Peyer's patch (tissue), 4 donors: ENCODE measurements at regions not wholly inside any gene's neighbourhood (a gene's known extent, or its start where the extent isn't known, plus 50 kb on each side); places are given as distances from the start of the nearest gene placed in this dataset.

Source experiments
- DNase-seq, 3 donors: peaks; one replicate each; pipeline ENCODE4 v3.0.0-alpha.2; 2017 to 2019
- H3K27ac ChIP-seq, 4 donors: fragments of 200-600 bp; sonication (generic); one replicate each; pipeline ENCODE4 v1.5.1; 2016 to 2019
- H3K27me3 ChIP-seq, 2 donors: fragments of 200-600 bp; sonication (generic); one replicate each; pipeline ENCODE4 v1.5.1; 2019
- H3K36me3 ChIP-seq, 3 donors: fragments of 200-600 bp; sonication (generic); one replicate each; pipeline ENCODE4 v1.5.1; 2016 to 2019
- H3K4me1 ChIP-seq, 4 donors: fragments of 200-600 bp; sonication (generic); one replicate each; pipeline ENCODE4 v1.5.1; 2016 to 2019
- H3K4me3 ChIP-seq, 4 donors: fragments of 200-600 bp; sonication (generic); 1 replicate in 3 of 4; 2 replicates in 1 of 4; pipeline ENCODE4 v1.5.1; 2016 to 2019; ENCODE audit warnings: mild to moderate bottlenecking in 1 of 4
- H3K9me3 ChIP-seq, 4 donors: fragments of 200-600 bp; sonication (generic); one replicate each; pipeline ENCODE4 v1.5.1; 2016 to 2019; ENCODE audit warnings: mild to moderate bottlenecking in 1 of 4
- POLR2A ChIP-seq, 2 donors: fragments of 450-650 bp; IDR thresholded peaks; one replicate each; pipeline ENCODE4 v1.5.1; 2017; ENCODE audit warnings: antibody characterized with exemption in 2 of 2, mild to moderate bottlenecking in 2 of 2, moderate library complexity in 2 of 2
- TF ChIP-seq, protein P1 (sequence below), 6 experiments: fragments of 450-650 bp in 4 of 6; fragments of 200-600 bp in 2 of 6; sonication (generic) in 1 of 6; IDR thresholded peaks; one replicate each; pipeline ENCODE4 v1.5.1; 2017 to 2019; ENCODE audit warnings: antibody characterized with exemption in 6 of 6, mild to moderate bottlenecking in 3 of 6, moderate library complexity in 1 of 6

DNA sequence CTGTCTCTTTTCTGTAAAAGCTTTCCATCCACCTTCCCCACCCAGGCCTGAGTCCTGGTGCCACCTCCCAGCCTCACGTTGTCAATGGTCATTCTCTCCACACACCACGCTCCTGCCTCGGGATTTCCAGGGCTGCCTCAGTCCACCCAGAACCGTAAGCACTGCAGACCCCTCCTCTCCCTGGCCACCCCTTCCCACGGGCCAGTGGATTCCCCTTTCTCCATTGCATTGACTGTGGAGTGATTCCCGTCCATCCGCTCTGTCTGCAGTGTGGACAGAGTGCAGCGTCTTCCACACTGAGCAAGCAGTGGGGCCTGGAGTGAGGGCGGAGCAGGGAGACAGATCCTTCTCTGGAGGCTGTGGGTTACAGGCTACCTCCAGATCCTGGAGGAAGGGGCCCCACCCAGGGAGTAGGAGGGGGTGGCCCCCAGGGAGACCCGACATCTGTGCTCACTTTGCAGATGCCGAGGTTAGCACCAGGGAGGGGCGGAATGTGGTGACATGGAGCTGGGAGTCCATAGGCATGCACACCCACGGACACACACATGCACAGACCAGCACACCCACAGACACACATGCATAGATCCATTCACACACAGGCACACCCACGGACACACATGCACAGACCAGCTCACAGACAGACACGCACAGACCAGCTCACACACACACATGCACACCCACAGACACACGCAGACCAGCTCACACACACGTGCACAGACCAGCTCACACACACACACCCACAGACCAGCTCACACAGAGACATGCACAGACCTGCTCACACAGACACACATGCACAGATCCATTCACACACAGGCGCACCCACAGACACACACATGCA lies 109.6 kb upstream of the B3GAT1 start:
- TF ChIP-seq POLR2A (IDR thresholded peaks at IDR 0.05): no peak
- TF ChIP-seq, protein P1, sequence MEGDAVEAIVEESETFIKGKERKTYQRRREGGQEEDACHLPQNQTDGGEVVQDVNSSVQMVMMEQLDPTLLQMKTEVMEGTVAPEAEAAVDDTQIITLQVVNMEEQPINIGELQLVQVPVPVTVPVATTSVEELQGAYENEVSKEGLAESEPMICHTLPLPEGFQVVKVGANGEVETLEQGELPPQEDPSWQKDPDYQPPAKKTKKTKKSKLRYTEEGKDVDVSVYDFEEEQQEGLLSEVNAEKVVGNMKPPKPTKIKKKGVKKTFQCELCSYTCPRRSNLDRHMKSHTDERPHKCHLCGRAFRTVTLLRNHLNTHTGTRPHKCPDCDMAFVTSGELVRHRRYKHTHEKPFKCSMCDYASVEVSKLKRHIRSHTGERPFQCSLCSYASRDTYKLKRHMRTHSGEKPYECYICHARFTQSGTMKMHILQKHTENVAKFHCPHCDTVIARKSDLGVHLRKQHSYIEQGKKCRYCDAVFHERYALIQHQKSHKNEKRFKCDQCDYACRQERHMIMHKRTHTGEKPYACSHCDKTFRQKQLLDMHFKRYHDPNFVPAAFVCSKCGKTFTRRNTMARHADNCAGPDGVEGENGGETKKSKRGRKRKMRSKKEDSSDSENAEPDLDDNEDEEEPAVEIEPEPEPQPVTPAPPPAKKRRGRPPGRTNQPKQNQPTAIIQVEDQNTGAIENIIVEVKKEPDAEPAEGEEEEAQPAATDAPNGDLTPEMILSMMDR (IDR thresholded peaks at IDR 0.05): no peak
- H3K27me3 ChIP-seq: no peaks in the 10 kb centered on the region
- no peak for DNase-seq
- no peak overlapping the region for H3K4me3 ChIP-seq
- no peak overlapping the region for H3K27ac ChIP-seq
- no peaks in the 10 kb centered on the region for H3K9me3 ChIP-seq
- H3K4me1 ChIP-seq: no peaks in the 10 kb centered on the region
- no peaks in the 10 kb centered on the region for H3K36me3 ChIP-seq

DNA sequence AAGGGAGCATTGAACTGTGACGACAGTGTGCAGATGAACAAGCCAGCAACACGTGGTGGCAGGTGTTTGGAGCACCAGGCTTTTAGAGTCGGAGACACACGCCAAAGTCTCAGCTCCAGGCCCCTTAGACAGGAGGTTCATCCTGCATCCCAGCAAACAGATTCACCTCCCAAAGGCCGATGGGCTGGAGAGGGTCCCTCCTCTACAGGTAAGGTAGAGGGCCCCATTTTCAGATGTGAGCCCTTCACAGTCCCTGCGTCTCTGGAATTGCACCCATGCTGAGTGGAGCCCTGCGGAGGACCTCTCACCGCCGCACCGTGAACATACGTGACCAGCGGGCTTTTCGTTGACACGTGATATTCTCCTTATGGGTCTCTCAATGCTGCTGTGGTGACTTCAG lies 109.0 kb upstream of the B3GAT1 start:
- peaks cover 0 to under 1% (median 0%) of the 10 kb centered on the region in 4 donors for H3K4me1 ChIP-seq
- no peaks in the 10 kb centered on the region for H3K27me3 ChIP-seq

DNA sequence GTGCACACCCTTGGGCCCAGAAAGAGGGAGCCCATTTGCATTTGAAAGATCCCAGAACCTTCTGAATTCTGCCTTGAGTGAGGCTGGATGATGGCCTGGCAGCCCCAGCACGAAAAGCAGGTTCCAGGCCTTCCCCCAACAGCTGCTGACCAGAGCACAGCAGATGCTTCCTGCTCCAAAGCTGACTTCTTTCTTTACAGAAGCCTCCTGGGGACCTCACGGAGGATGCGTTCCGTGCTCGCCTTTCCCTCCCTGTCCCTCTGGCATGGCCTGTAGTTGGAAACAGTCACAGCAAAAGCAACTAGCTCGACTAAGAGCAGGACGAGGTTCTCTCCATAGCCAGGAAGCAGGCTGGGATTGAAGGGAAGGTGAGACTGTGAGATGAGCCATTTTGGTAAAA lies 107.7 kb upstream of the B3GAT1 start:
- TF ChIP-seq, protein P1 (IDR thresholded peaks at IDR 0.05): no peak
- TF ChIP-seq POLR2A (IDR thresholded peaks at IDR 0.05): no peak
- no peaks in the 10 kb centered on the region for H3K9me3 ChIP-seq
- H3K27ac ChIP-seq: no peak overlapping the region
- peaks cover 0 to 13% (median 0%) of the 10 kb centered on the region in 4 donors for H3K4me1 ChIP-seq
- no peaks in the 10 kb centered on the region for H3K36me3 ChIP-seq
- no peaks in the 10 kb centered on the region for H3K27me3 ChIP-seq
- no peak overlapping the region for H3K4me3 ChIP-seq
- DNase-seq: no peak

More for the DNA sequence above, 109.0 kb upstream of the B3GAT1 start:
- no peak for TF ChIP-seq POLR2A (IDR thresholded peaks at IDR 0.05)
- TF ChIP-seq, protein P1 (IDR thresholded peaks at IDR 0.05): no peak
- H3K27ac ChIP-seq: no peak overlapping the region
- no peaks in the 10 kb centered on the region for H3K36me3 ChIP-seq
- H3K9me3 ChIP-seq: no peaks in the 10 kb centered on the region
- no peak for DNase-seq
- no peak overlapping the region for H3K4me3 ChIP-seq

DNA sequence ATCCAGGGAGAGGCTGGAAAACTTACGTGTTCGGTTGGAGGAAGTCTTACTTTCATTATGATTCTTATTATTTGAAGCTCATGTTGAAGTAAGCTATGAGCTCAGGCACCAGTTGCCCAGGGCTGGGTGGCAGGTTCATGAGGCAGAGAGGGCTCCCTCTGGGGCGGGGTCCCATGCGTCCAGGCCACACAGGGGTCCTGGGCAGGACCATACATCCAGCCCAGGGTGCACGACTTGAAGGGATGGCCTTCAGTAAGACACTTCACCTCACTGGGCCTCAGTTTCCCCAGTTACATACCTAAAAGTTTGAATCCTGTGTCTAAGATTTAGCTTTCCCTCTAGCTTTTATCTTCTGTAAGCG lies 107.3 kb upstream of the B3GAT1 start:
- peak in 1 of 3 donors; percentile 35 for DNase-seq
- TF ChIP-seq POLR2A (IDR thresholded peaks at IDR 0.05): no peak
- TF ChIP-seq, protein P1 (IDR thresholded peaks at IDR 0.05): no peak
- Histone ChIP-seq H3K4me3 (no peak overlapping the region), H3K36me3 (no peaks in the 10 kb centered on the region), H3K27me3 (no peaks in the 10 kb centered on the region), H3K4me1 (peaks cover 0 to 15% (median 0%) of the 10 kb centered on the region in 4 donors), H3K27ac (no peak overlapping the region), H3K9me3 (no peaks in the 10 kb centered on the region)

DNA sequence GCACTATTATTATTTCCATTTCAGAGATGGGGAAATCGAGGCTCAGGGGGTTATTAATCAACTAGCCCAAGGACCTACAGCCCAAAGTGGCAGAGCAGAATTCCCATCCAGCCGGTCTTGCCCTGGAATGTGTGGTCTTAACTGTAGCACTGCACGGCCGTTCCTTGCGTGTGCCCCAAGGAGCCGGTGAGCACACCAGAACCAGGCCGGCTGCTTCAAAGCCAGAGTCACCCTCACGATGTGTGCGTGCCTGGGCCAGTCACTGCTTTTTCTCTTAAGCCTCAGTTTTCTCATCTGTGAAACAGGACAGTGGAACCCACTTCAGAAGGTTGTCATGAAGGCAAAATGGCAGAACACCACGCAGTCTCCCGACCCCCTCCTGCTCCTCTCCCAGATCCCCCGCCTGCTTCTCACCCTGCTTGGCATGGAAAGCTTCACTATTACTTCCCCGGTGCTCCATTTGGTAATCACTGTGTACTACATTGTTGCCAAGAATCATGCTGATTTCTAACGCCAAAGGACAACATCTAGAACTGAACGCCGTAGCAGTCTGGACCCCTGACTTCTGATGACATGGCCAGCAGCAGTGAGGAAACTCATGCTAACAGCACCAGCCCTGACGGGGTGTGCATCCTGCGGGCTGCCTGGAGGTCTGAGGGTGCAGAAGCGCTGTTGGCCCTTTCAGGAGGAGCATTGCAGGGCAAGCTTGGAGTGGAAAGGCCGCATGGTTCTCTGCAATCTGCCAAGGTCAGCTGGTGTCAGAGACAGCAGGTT lies 106.8 kb upstream of the B3GAT1 start:
- TF ChIP-seq, protein P1 (IDR thresholded peaks at IDR 0.05): no peak
- TF ChIP-seq POLR2A (IDR thresholded peaks at IDR 0.05): no peak
- H3K9me3 ChIP-seq: no peaks in the 10 kb centered on the region
- H3K4me3 ChIP-seq: no peak overlapping the region
- no peaks in the 10 kb centered on the region for H3K27me3 ChIP-seq
- peak in 1 of 3 donors; percentile 31 for DNase-seq
- no peaks in the 10 kb centered on the region for H3K36me3 ChIP-seq
- peaks cover 0 to 15% (median 0%) of the 10 kb centered on the region in 4 donors for H3K4me1 ChIP-seq
- no peak overlapping the region for H3K27ac ChIP-seq
